Fibroblast of lung (primary cell): ENCODE measurements at regions not wholly inside any gene's neighbourhood (a gene's known extent, or its start where the extent isn't known, plus 50 kb on each side); places are given as distances from the start of the nearest gene placed in this dataset.

ENCODE experiments used
- EZH2 ChIP-seq: IDR thresholded peaks from 2 replicates; pipeline ENCODE4 v1.5.1; 2012; ENCODE audit warnings: low read length, control low read depth, mild to moderate bottlenecking; ENCODE audit errors: missing control alignments
- TF ChIP-seq, protein P1 (sequence below), 2 donors: IDR thresholded peaks in 1 of 2; conservative IDR thresholded peaks in 1 of 2; 1 replicate in 1 of 2; 2 replicates in 1 of 2; pipeline ENCODE4 v1.5.1; 2011 to 2012; ENCODE audit warnings: low read length in 2 of 2, control low read depth in 1 of 2, inconsistent platforms in 1 of 2, low read depth in 1 of 2, mild to moderate bottlenecking in 1 of 2

DNA sequence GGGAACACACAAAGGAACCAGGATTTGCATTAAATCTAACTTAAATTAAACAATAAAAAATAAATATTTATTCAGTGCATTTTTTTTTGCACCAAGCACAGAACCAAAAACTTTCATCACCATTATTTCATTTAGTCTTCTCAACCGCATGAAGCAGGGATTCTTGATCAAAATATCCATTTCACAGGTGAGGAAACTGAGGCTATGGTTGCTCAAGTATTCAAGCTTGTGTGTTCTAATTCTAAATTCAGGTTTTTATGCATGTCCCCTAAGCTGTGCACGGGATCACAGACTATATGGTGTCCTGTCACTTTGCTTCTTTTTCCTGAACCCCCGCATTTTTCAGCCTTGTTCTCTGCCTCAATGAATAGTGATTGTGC lies 64.3 kb upstream of the BCL6 start:
- TF ChIP-seq, protein P1, sequence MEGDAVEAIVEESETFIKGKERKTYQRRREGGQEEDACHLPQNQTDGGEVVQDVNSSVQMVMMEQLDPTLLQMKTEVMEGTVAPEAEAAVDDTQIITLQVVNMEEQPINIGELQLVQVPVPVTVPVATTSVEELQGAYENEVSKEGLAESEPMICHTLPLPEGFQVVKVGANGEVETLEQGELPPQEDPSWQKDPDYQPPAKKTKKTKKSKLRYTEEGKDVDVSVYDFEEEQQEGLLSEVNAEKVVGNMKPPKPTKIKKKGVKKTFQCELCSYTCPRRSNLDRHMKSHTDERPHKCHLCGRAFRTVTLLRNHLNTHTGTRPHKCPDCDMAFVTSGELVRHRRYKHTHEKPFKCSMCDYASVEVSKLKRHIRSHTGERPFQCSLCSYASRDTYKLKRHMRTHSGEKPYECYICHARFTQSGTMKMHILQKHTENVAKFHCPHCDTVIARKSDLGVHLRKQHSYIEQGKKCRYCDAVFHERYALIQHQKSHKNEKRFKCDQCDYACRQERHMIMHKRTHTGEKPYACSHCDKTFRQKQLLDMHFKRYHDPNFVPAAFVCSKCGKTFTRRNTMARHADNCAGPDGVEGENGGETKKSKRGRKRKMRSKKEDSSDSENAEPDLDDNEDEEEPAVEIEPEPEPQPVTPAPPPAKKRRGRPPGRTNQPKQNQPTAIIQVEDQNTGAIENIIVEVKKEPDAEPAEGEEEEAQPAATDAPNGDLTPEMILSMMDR (conservative IDR thresholded peaks at IDR 0.05 in 1 of 2, IDR thresholded peaks at IDR 0.05 in 1 of 2; ENCODE audit: low read depth in 1 of 2, low read length in 2 of 2), result no peak
- TF ChIP-seq EZH2, result no peak
